ENCODE measurements at regions not wholly inside any gene's neighbourhood (a gene's known extent, or its start where the extent isn't known, plus 50 kb on each side); places are given as distances from the start of the nearest gene placed in this dataset.

DNA sequence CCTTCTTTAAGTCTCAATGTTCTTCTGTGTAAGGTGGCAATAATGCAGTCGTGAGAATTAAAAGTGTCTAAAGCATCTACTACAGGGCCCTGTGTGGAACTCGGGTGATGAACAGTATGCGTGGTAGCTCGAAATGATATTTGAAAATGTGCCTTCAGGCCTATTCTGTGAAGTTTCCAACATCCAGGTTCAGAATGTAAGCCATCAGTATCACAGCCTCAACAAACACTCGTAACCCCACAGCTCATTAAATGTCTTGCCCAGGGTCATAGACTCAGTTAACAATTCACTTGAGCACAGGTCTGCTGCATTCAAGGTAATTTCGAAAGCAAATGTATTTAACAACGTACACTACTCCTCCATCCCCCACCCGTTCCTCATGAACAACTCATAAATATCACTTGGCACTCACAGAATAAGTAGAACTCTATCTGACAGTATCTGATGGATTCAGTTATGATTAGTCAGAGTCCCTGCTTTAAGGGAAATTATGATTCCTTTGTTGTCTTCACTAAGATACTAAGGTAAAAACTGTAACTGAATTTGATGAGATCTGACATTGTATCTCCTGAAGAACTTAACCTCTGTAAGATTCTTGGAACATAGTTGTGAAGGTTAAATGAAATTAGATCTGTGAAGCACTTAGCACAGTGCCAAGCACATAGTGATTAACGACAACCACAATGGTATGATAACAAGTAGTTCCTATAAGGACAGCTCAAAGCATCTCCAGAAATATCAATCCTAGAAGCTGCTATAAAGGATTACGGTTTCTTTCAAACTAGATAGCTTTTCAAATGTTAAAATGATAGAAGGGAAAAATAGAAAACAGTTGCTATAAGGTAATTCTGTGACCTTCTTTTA, 642.3 kb downstream of the TBL1XR1 start:
- TF ChIP-seq, protein P1, sequence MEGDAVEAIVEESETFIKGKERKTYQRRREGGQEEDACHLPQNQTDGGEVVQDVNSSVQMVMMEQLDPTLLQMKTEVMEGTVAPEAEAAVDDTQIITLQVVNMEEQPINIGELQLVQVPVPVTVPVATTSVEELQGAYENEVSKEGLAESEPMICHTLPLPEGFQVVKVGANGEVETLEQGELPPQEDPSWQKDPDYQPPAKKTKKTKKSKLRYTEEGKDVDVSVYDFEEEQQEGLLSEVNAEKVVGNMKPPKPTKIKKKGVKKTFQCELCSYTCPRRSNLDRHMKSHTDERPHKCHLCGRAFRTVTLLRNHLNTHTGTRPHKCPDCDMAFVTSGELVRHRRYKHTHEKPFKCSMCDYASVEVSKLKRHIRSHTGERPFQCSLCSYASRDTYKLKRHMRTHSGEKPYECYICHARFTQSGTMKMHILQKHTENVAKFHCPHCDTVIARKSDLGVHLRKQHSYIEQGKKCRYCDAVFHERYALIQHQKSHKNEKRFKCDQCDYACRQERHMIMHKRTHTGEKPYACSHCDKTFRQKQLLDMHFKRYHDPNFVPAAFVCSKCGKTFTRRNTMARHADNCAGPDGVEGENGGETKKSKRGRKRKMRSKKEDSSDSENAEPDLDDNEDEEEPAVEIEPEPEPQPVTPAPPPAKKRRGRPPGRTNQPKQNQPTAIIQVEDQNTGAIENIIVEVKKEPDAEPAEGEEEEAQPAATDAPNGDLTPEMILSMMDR (conservative IDR thresholded peaks at IDR 0.05; ENCODE audit: low read depth, low read length): no peak
- no peak for TF ChIP-seq EZH2 (IDR thresholded peaks at IDR 0.05; ENCODE audit: borderline replicate concordance, low read depth, low read length, poor library complexity, severe bottlenecking)
